Right lobe of liver (tissue), 6 donors: ENCODE measurements at regions not wholly inside any gene's neighbourhood (a gene's known extent, or its start where the extent isn't known, plus 50 kb on each side); places are given as distances from the start of the nearest gene placed in this dataset.

ENCODE experiments used
- ATAC-seq, 4 donors: fragments of 200-7000 bp; cut with Tn5 transposase; one replicate each; pipeline ENCODE4 v1.9.1; 2020; ENCODE audit warnings: mild to moderate bottlenecking in 4 of 4, moderate library complexity in 4 of 4
- DNase-seq, 3 donors: peaks; one replicate each; pipeline ENCODE4 v3.0.0-alpha.2; 2020
- H3K27ac ChIP-seq, 3 donors: fragments of 200-600 bp; one replicate each; pipeline ENCODE4 v1.8.0; 2022
- H3K27me3 ChIP-seq, 2 donors: fragments of 200-600 bp; one replicate each; pipeline ENCODE4 v1.8.0; 2022
- H3K36me3 ChIP-seq, 4 donors: fragments of 200-600 bp; sonication (generic) in 1 of 4; one replicate each; pipeline versions ENCODE4 v1.5.1 to v1.8.0; 2017 to 2022; ENCODE audit warnings: control low read depth in 1 of 4
- H3K4me1 ChIP-seq, 4 donors: fragments of 200-600 bp; sonication (generic) in 1 of 4; one replicate each; pipeline versions ENCODE4 v1.5.1 to v1.8.0; 2017 to 2022; ENCODE audit warnings: control low read depth in 1 of 4
- H3K4me3 ChIP-seq, 3 donors: fragments of 200-600 bp; one replicate each; pipeline ENCODE4 v1.8.0; 2022
- H3K9me3 ChIP-seq, 4 donors: fragments of 200-600 bp; sonication (generic) in 1 of 4; one replicate each; pipeline versions ENCODE4 v1.5.1 to v1.8.0; 2017 to 2022; ENCODE audit warnings: control low read depth in 1 of 4
- POLR2A ChIP-seq: fragments of 450-650 bp; IDR thresholded peaks from one replicate; pipeline ENCODE4 v1.6.1; 2017; ENCODE audit warnings: antibody characterized with exemption, mild to moderate bottlenecking
- WGBS: methylation state at CpG from one replicate; pipeline ENCODE4 v1.1.6; 2018; ENCODE audit warnings: low coverage, low lambda C conversion rate; ENCODE audit not compliant: insufficient coverage; ENCODE audit errors: missing lambda C conversion rate; 5-methylcytosine and 5-hydroxymethylcytosine counted together
- intact Hi-C, 2 donors: fragments of 100-400 bp; cut with DNase I; formaldehyde crosslinking; loops; one replicate each; pipeline versions ENCODE4 v1.11.2 to v1.14.1; 2022
- TF ChIP-seq, protein P1 (sequence below), 4 donors: fragments of 200-600 bp in 3 of 4; fragments of 450-650 bp in 1 of 4; IDR thresholded peaks; one replicate each; pipeline versions ENCODE4 v1.5.1 to v1.8.0; 2016 to 2022; ENCODE audit warnings: antibody characterized with exemption in 4 of 4, mild to moderate bottlenecking in 2 of 4
- donor health status: DM: no; HTN: yes; CAD: no.
- donor health status: DM: no; HTN: no; CAD: no.
- donor health status: DM: no; HTN: no; CAD: no.
- donor health status: DM: no; HTN: yes; CAD: no.
- donor health status: DM: no; HTN: yes; CAD: no.

DNA sequence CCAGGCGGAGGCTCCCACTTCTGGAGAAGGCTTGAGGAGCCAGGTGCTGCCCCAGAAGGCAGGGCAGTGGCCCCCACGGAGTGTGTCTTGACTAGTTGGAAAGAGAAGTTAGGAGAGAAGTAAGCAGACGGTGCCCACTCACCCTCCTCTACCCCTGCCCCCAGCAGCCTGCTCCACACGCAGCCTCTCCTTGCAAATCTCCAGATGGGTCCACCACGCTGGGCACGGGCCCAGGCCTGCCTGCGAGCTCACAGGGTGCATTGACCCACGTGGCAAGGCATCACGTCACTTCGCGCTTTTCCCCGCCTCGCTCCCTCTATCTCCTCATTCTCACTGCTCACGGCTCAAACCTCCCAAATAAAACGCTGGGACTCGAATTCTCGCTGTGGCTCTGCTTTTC is 71.8 kb upstream of the RAB12 start:
- no peaks in the 10 kb centered on the region for H3K9me3 ChIP-seq
- H3K27ac ChIP-seq = no peak overlapping the region
- no peaks in the 10 kb centered on the region for H3K27me3 ChIP-seq
- H3K36me3 ChIP-seq = no peaks in the 10 kb centered on the region
- DNase-seq = no peak
- no peak for ATAC-seq
- no peak overlapping the region for H3K4me3 ChIP-seq
- TF ChIP-seq, protein P1, sequence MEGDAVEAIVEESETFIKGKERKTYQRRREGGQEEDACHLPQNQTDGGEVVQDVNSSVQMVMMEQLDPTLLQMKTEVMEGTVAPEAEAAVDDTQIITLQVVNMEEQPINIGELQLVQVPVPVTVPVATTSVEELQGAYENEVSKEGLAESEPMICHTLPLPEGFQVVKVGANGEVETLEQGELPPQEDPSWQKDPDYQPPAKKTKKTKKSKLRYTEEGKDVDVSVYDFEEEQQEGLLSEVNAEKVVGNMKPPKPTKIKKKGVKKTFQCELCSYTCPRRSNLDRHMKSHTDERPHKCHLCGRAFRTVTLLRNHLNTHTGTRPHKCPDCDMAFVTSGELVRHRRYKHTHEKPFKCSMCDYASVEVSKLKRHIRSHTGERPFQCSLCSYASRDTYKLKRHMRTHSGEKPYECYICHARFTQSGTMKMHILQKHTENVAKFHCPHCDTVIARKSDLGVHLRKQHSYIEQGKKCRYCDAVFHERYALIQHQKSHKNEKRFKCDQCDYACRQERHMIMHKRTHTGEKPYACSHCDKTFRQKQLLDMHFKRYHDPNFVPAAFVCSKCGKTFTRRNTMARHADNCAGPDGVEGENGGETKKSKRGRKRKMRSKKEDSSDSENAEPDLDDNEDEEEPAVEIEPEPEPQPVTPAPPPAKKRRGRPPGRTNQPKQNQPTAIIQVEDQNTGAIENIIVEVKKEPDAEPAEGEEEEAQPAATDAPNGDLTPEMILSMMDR (IDR thresholded peaks at IDR 0.05) = no peak
- TF ChIP-seq POLR2A = no peak
- intact Hi-C loops = no loop called here
- WGBS = 73% methylated on average over 12 of the region's 17 CpGs
- no peaks in the 10 kb centered on the region for H3K4me1 ChIP-seq

DNA sequence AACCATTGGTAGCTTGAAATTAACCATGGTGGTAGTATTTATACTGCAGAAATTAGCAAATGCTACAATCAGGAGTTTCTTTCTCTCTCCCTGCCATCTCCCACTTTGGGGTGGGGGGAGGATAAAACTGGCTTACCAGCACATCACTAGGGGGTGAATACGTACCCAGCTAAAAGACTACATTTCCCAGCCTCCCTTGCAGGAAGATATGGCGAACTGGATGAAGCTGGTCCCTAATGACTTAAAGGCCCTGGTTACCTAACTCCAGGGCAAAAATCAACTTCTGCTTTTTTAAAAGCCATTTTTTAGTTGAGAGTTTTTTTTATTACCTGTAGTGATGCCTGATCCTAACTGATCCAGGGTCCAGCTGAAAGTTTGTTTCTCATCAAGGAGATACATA is 70.3 kb upstream of the RAB12 start:
- Histone ChIP-seq H3K36me3 (no peaks in the 10 kb centered on the region), H3K4me3 (no peak overlapping the region), H3K4me1 (no peaks in the 10 kb centered on the region), H3K27ac (no peak overlapping the region), H3K27me3 (no peaks in the 10 kb centered on the region), H3K9me3 (no peaks in the 10 kb centered on the region)
- DNase-seq (no peak), ATAC-seq (no peak)
- intact Hi-C loops = no loop called here
- WGBS = 89% methylated on average over 1 of the region's 2 CpGs
- no peak for TF ChIP-seq POLR2A
- TF ChIP-seq, protein P1 (IDR thresholded peaks at IDR 0.05) = no peak

- H3K4me3 ChIP-seq = no peak overlapping the region
- H3K27ac ChIP-seq = no peak overlapping the region
- no peak for ATAC-seq
- no peaks in the 10 kb centered on the region for H3K36me3 ChIP-seq
- H3K27me3 ChIP-seq = no peaks in the 10 kb centered on the region
- no peaks in the 10 kb centered on the region for H3K4me1 ChIP-seq
- 85% methylated on average over 4 of the region's 5 CpGs for WGBS
- intact Hi-C loops = no loop called here
- no peaks in the 10 kb centered on the region for H3K9me3 ChIP-seq
- no peak for DNase-seq
- no peak for TF ChIP-seq POLR2A
- TF ChIP-seq, protein P1 (IDR thresholded peaks at IDR 0.05) = no peak
Measured at GRCh38 chr18:8546677-8547076, 62.6 kb upstream of the RAB12 start.

- Histone ChIP-seq H3K27ac (no peak overlapping the region), H3K4me3 (no peak overlapping the region), H3K4me1 (no peaks in the 10 kb centered on the region), H3K27me3 (no peaks in the 10 kb centered on the region), H3K36me3 (no peaks in the 10 kb centered on the region), H3K9me3 (no peaks in the 10 kb centered on the region)
- 76% methylated on average over 7 of the region's 8 CpGs for WGBS
- DNase-seq (no peak), ATAC-seq (no peak)
- intact Hi-C loops = no loop called here
- TF ChIP-seq, protein P1 (IDR thresholded peaks at IDR 0.05) = no peak
- no peak for TF ChIP-seq POLR2A
Measured at GRCh38 chr18:8548186-8548585, 61.1 kb upstream of the RAB12 start.

DNA sequence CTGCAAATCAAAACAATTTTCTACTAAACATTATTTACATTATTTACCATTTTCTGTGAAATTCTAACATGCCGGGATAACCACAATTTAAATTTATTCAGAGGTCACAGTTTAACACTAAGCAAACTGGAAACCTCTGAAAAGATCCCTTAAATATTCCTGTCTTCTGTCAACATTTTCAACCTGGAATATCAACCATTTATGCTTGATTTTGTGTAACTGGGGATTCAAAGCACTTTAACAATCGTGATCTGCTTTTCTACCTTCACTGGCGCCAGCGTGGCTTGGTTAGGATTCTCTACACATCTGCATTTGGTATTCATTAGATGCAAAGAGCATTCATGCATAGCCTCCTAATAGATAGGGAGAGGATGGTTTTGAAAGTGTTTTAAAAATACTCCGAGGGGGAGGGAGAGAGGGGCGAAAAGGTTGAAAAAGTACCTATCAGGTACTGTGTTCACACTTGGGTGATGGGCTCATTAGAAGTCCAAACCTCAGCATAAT is 59.9 kb upstream of the RAB12 start:
- H3K36me3 ChIP-seq = no peaks in the 10 kb centered on the region
- ATAC-seq (no peak), DNase-seq (no peak)
- no peaks in the 10 kb centered on the region for H3K27me3 ChIP-seq
- no peaks in the 10 kb centered on the region for H3K4me1 ChIP-seq
- 75% methylated on average over 6 of the region's 6 CpGs for WGBS
- no peak overlapping the region for H3K27ac ChIP-seq
- H3K9me3 ChIP-seq = no peaks in the 10 kb centered on the region
- H3K4me3 ChIP-seq = no peak overlapping the region
- TF ChIP-seq, protein P1 (IDR thresholded peaks at IDR 0.05) = no peak
- no peak for TF ChIP-seq POLR2A
- intact Hi-C loops = no loop called here
